GM20000 (cell line): ENCODE measurements at regions not wholly inside any gene's neighbourhood (a gene's known extent, or its start where the extent isn't known, plus 50 kb on each side); places are given as distances from the start of the nearest gene placed in this dataset.

Experiments
- DNase-seq: peaks from one replicate; pipeline ENCODE4 v3.0.0; 2012; ENCODE audit warnings: low spot score
- TF ChIP-seq, protein P1 (sequence below): IDR thresholded peaks from 2 replicates; pipeline ENCODE4 v1.5.1; 2012; ENCODE audit warnings: mild to moderate bottlenecking, control low read depth; ENCODE audit errors: extremely low read depth, missing control alignments

- TF ChIP-seq, protein P1, sequence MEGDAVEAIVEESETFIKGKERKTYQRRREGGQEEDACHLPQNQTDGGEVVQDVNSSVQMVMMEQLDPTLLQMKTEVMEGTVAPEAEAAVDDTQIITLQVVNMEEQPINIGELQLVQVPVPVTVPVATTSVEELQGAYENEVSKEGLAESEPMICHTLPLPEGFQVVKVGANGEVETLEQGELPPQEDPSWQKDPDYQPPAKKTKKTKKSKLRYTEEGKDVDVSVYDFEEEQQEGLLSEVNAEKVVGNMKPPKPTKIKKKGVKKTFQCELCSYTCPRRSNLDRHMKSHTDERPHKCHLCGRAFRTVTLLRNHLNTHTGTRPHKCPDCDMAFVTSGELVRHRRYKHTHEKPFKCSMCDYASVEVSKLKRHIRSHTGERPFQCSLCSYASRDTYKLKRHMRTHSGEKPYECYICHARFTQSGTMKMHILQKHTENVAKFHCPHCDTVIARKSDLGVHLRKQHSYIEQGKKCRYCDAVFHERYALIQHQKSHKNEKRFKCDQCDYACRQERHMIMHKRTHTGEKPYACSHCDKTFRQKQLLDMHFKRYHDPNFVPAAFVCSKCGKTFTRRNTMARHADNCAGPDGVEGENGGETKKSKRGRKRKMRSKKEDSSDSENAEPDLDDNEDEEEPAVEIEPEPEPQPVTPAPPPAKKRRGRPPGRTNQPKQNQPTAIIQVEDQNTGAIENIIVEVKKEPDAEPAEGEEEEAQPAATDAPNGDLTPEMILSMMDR, result no peak
- no peak for DNase-seq
These were observed 106.0 kb upstream of the PTPN3 start for GRCh38 chr9:109604131-109604530.

- no peak for DNase-seq
- TF ChIP-seq, protein P1, result no peak
These were observed 106.7 kb upstream of the PTPN3 start for GRCh38 chr9:109604781-109605180.

GRCh38 chr9:109609060-109609459 is 111.0 kb upstream of the PTPN3 start:
- no peak for DNase-seq
- TF ChIP-seq, protein P1, result no peak

DNA sequence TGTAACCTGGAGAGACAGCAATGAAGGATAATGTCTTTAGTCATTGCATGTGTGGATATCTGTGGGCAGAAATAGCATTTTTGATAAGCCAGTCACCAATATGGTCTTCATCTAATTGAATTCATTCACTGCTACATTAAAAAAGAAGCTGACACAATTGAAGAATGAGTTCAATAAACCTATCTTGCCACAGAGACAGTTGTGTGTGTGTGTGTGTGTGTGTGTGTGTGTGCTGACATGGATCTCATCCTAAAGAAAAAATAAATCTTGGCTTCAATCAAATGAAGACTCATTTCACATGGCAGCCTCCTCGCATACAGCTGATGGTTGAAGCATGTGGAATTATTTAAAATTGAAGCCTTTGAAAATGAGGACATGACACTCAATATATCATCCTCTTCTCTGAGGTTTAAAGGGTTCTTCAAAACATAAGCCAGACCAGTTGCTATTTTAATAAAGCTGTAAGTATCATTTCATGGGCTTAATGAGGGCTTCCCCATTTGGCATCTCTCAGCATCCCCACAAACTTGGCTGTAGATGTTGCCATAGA is 118.5 kb upstream of the PTPN3 start:
- no peak for DNase-seq
- TF ChIP-seq, protein P1, result no peak

DNA sequence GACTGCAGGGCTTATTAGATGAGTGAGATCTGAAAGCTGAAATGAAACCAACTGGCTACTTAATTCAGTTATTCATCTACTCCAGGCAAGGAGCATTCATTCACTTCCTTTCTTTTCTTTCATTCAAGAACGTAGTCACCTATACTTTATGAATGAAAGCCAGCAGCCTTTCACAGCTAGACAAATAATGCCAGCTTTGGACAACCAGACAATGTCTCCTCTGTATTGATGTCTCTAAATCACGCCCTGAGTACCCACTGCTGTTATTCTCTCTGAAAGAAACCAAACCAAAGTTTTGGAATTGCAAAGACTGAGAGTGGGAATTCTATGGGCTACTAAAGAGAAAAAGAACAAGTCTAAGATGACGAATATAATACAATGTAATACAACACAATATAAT is 121.2 kb upstream of the PTPN3 start:
- TF ChIP-seq, protein P1, result no peak
- DNase-seq, result no peak

GRCh38 chr9:109624143-109624542 is 126.0 kb upstream of the PTPN3 start:
- DNase-seq, result no peak
- TF ChIP-seq, protein P1, result no peak

GRCh38 chr9:109624896-109625295 is 126.8 kb upstream of the PTPN3 start:
- no peak for DNase-seq
- TF ChIP-seq, protein P1, result no peak

DNA sequence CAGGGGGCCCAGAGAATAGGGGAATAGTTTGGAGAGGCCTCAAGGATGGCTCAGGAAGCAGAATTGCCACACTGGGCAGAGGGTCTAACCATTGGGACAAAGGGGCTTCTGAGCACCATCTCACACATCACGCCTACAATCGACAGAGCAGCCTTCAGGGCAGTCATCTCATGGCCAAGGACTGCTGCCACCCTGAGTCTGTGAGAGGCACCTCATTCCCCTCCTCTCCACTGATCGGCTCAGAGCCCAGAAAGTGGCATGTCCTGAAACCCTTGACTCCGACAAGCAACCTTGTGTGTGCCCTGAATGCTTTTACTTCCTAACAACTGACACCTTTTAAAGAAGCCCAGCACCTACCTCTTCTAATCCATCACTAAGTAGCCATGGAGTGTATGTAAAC is 128.9 kb upstream of the PTPN3 start:
- DNase-seq, result no peak
- TF ChIP-seq, protein P1, result no peak
